A673 (cell line): ENCODE measurements at regions not wholly inside any gene's neighbourhood (a gene's known extent, or its start where the extent isn't known, plus 50 kb on each side); places are given as distances from the start of the nearest gene placed in this dataset.

Experiments used
- BruUV-seq: library from RNA; stranded (reverse); fragments of 400-500 nt; replicated peaks from 2 replicates; lab custom pipeline; 2021; lab: Mats Ljungman, UMichigan
- CTCF ChIA-PET: fragments of 300-600 bp; sonication (Branson Sonifier 250); formaldehyde crosslinking; loops from one replicate; lab custom pipeline; 2022; ENCODE audit warnings: antibody characterized with exemption; lab: Charles Lee
- POLR2A ChIA-PET: fragments of 300-600 bp; sonication (Branson Sonifier 250); formaldehyde crosslinking; loops from one replicate; lab custom pipeline; 2022; ENCODE audit warnings: antibody characterized with exemption; ENCODE audit not compliant: low non-redundant PET; lab: Charles Lee
- DNase-seq: peaks from one replicate; pipeline ENCODE4 v3.0.0-alpha.2; 2015; ENCODE audit warnings: low spot score
- H3K27ac ChIP-seq: fragments of 200-600 bp; sonication (generic); 2 replicates; pipeline ENCODE4 v1.5.1; 2016; ENCODE audit warnings: mixed run types, low read depth, mild to moderate bottlenecking, mixed read lengths, antibody characterized with exemption, low read length; ENCODE audit not compliant: poor library complexity, severe bottlenecking
- H3K27me3 ChIP-seq: fragments of 200-600 bp; sonication (generic); replicated peaks from 2 replicates; pipeline ENCODE4 v1.6.1; 2017; ENCODE audit warnings: mixed run types, low read depth, mild to moderate bottlenecking, mixed read lengths, antibody characterized with exemption, low read length; ENCODE audit not compliant: insufficient read depth, poor library complexity
- H3K36me3 ChIP-seq: fragments of 200-600 bp; sonication (generic); 2 replicates; pipeline ENCODE4 v1.6.1; 2016; ENCODE audit warnings: mixed run types, mild to moderate bottlenecking, mixed read lengths, antibody characterized with exemption, low read length; ENCODE audit not compliant: insufficient read depth, poor library complexity, severe bottlenecking
- H3K4me1 ChIP-seq: fragments of 200-600 bp; sonication (generic); 2 replicates; pipeline ENCODE4 v1.6.1; 2017; ENCODE audit warnings: mixed run types, mild to moderate bottlenecking, mixed read lengths, antibody characterized with exemption, low read length; ENCODE audit not compliant: insufficient read depth, poor library complexity, severe bottlenecking
- H3K4me3 ChIP-seq: fragments of 200-600 bp; sonication (generic); 2 replicates; pipeline ENCODE4 v1.5.1; 2016; ENCODE audit warnings: low read depth, mixed run types, mild to moderate bottlenecking, mixed read lengths, low read length; ENCODE audit not compliant: poor library complexity, severe bottlenecking
- H3K9me3 ChIP-seq: fragments of 200-600 bp; sonication (generic); 2 replicates; pipeline ENCODE4 v1.6.1; 2016; ENCODE audit warnings: mixed run types, low read depth, mild to moderate bottlenecking, mixed read lengths, antibody characterized with exemption, low read length; ENCODE audit not compliant: poor library complexity, severe bottlenecking
- CTCF ChIP-seq: fragments of 300-800, 200-600 bp; sonication (generic); conservative IDR thresholded peaks from 2 replicates; pipeline ENCODE4 v1.5.1; 2017; ENCODE audit warnings: low read depth, mild to moderate bottlenecking, antibody characterized with exemption, low read length, moderate library complexity, mixed read lengths
- EZH2 ChIP-seq: fragments of 200-600 bp; sonication (generic); IDR thresholded peaks from 2 replicates; pipeline ENCODE4 v1.6.1; 2017; ENCODE audit warnings: borderline replicate concordance, low read depth, mild to moderate bottlenecking, mixed read lengths, antibody characterized with exemption, low read length; ENCODE audit not compliant: poor library complexity, severe bottlenecking
- intact Hi-C: fragments of 100-400 bp; cut with micrococcal nuclease; formaldehyde crosslinking; loops from one replicate; pipeline ENCODE4 v1.10.0; 2022; ENCODE audit not compliant: unreplicated experiment

- ChIA-PET POLR2A (no interaction called here), CTCF (no interaction called here)
- TF ChIP-seq CTCF (no peak), EZH2 (no peak)
- Histone ChIP-seq H3K27ac (no peak overlapping the region), H3K4me3 (no peak overlapping the region), H3K9me3 (no peaks in the 10 kb centered on the region), H3K4me1 (peaks cover 6% of the 10 kb centered on the region), H3K36me3 (no peaks in the 10 kb centered on the region), H3K27me3 (no peaks in the 10 kb centered on the region)
- BruUV-seq, result no TSS peak
- intact Hi-C loops, result no loop called here
- DNase-seq, result peak; percentile 69
These were observed 69.1 kb upstream of the MAGI1 start for GRCh38 chr3:66107855-66108254.

GRCh38 chr3:66106788-66107187, 68.1 kb upstream of the MAGI1 start:
- no peaks in the 10 kb centered on the region for H3K27me3 ChIP-seq
- BruUV-seq, result no TSS peak
- no peaks in the 10 kb centered on the region for H3K36me3 ChIP-seq
- no peaks in the 10 kb centered on the region for H3K9me3 ChIP-seq
- H3K4me3 ChIP-seq, result no peak overlapping the region
- no peak overlapping the region for H3K27ac ChIP-seq
- POLR2A ChIA-PET, result no interaction called here
- peaks cover 6% of the 10 kb centered on the region for H3K4me1 ChIP-seq
- no peak for DNase-seq
- intact Hi-C loops, result no loop called here
- CTCF ChIA-PET, result no interaction called here
- TF ChIP-seq CTCF (no peak), EZH2 (no peak)

GRCh38 chr3:66104535-66104934, 65.8 kb upstream of the MAGI1 start:
- no peaks in the 10 kb centered on the region for H3K9me3 ChIP-seq
- H3K4me3 ChIP-seq, result no peak overlapping the region
- intact Hi-C loops, result no loop called here
- H3K4me1 ChIP-seq, result peaks cover 6% of the 10 kb centered on the region
- H3K27ac ChIP-seq, result no peak overlapping the region
- no peaks in the 10 kb centered on the region for H3K36me3 ChIP-seq
- BruUV-seq, result no TSS peak
- no peak for DNase-seq
- H3K27me3 ChIP-seq, result no peaks in the 10 kb centered on the region
- TF ChIP-seq CTCF (no peak), EZH2 (no peak)
- ChIA-PET CTCF (no interaction called here), POLR2A (no interaction called here)
